ENCODE measurements at regions not wholly inside any gene's neighbourhood (a gene's known extent, or its start where the extent isn't known, plus 50 kb on each side); places are given as distances from the start of the nearest gene placed in this dataset.

DNA sequence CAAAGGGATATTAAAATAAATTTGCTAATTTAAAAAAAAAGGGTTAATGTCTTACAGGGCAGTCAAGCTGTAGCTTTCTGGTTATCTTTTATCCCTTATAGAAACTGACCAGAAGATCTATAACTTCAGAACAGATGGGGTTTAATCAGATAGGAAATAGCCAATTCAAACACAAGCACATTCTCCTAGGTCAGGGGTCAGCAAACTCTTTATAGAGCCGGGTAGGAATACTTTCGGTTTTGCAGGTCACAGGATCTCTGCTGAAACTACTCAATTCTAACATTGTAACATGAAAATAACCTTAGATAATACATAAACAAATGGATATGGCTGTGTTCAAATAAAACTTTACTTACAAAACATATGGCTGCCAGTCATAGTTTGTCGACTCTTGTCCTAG is 479.8 kb downstream of the ADRA2A start:
- TF ChIP-seq POLR2AphosphoS5 (IDR thresholded peaks at IDR 0.05; ENCODE audit: borderline replicate concordance, low read depth, low read length) (no peak), EZH2 (IDR thresholded peaks at IDR 0.05) (no peak)
